GM18907 (cell line): ENCODE measurements at regions not wholly inside any gene's neighbourhood (a gene's known extent, or its start where the extent isn't known, plus 50 kb on each side); places are given as distances from the start of the nearest gene placed in this dataset.

Source experiments
- ATAC-seq: cut with Tn5 transposase; IDR thresholded peaks from one replicate; pipeline ENCODE4 v1.9.1; 2021; ENCODE audit warnings: mild to moderate bottlenecking, moderate library complexity; ENCODE audit not compliant: unreplicated experiment

DNA sequence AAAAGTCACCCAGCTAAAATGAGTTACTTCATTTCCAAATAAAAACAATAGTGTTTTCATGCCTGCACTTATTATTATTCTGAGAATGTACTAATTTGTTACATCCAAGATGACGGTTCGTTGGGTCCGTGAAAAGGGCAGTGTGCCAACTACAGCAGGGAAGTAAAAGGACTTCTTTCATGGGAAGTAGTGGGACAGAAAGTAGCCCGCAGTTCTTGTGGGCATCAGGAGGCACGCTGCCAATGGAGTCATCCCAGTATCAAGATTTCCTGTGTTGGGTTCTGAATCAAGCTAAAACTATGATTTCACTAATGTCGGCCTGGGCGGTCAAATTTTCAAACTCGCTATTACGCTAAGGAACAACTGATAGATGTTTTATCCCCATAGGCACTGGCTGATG, 254.5 kb upstream of the SOX2 start:
- ATAC-seq: no peak

GRCh38 chr3:181455276-181455675, 256.4 kb upstream of the SOX2 start:
- no peak for ATAC-seq

DNA sequence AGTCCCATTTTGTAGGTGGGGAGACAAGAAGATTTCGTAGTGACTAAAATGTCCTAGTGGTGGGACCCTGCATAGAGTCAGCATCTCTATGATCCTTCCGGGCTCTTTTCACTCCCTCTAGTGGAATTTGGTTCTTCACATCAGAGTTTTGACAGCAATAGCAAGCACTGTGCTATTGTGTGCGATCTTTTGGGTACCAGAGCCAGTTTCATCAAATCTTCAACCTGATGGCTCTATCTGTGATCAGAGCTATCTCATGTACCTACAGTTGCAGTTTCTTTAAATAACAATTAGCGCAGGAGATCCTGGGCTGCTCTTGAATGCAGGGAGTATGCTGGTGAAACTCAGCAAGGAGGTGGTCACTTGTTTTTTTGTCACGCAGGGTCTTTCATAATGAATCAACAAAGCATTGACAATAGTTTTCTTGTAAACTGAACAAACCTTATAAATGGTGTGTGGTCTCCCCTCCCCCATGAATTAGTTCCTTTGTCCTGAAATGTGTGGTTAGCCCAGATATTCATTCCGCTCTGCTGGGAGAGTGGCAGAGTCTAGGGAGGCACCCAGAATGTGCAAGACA, 257.2 kb upstream of the SOX2 start:
- ATAC-seq: no peak

DNA sequence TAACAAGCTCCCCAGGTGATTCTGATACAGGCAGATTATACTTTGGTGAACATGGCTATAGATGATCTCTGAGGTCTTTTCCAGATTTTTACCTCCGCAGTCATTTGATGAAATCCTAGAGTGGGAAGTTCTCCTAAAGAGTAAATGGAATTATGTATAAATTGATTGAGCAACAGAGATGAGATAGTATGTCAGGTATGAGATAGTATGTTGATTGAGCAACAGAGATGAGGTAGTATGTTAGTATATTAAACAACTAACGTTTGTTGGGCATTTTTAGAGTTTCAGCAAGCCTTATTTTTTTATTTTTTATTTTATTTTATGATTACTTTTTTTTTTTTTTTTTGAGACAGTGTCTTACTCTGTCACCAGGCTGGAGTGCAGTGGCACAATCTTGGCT, 265.0 kb upstream of the SOX2 start:
- ATAC-seq: no peak

GRCh38 chr3:181442066-181442465, 269.7 kb upstream of the SOX2 start:
- ATAC-seq: no peak

DNA sequence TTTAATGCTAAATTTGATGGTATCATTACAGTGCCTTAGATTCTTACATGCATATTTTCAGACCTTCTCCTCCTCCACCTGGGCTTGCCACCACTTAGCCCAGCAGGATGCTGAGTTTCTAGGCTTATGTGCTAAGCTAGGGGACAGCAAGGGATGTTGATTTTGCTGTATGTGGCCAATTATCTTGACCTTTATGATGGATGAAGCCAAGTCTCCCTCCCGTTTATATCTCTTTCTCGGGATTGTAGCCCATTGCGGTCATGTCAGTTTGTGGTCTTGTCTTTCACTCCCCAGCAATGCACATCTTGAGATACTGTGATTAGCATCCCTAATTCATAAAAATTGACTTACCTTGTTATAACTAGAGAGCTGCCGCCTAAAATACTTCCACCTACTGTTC, 278.7 kb upstream of the SOX2 start:
- no peak for ATAC-seq

GRCh38 chr3:181431748-181432147, 280.0 kb upstream of the SOX2 start:
- no peak for ATAC-seq

DNA sequence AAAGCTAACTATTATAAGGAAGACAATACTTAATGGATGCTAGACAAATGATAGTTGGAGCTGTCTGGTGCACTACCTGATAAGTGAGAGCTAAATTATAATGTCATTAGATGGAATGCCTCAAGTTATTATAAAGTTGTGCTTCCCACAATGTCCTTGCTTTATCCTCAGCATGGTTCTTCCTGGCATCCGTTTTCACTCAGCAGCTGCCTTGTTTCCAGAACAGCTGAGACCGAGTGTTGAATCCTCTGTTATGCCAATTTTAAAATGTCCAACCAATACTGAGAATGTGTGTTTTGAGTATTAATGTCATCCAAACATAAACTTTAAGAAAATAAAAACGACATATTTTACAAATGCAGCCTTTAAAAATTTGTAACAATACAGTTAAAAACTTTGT, 286.7 kb upstream of the SOX2 start:
- ATAC-seq: no peak

DNA sequence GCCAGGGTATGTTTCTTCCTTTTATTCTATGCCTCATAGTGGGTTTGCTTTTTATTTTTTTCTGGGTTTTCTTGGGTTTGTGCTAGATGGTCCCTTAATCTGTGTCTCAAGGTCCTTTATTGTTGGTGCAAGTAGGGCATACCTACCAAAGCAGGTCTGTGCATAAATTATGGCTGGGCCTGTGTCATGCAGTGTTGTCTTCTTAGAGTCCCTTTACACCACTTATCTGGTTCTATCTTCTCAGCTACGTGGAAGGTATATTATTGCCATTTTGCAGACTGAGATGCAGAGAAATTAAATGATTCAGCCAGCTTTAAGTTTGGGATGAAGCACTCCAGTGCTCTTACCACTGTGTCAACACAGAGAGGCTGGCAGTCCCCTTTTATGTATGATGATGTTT, 293.5 kb upstream of the SOX2 start:
- no peak for ATAC-seq

- no peak for ATAC-seq
Observed at GRCh38 chr3:181417748-181418147, 294.0 kb upstream of the SOX2 start.

DNA sequence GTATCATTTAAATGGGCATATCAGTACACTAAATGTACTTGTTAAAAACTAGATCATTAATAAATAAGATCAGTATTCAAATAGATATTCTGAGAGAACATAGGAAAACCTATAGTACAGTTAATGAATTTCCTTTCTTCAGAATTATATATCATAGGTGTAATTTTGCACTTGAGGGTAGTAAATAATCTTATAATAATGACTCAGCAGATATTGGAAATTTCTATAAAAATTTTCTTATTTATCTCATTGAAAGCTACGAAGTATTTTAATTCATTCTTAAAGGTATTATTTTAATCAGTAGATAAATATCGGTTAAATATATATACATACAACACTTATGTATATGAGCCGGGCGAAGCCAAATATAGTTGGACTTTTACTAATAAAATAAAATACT, 300.9 kb upstream of the SOX2 start:
- no peak for ATAC-seq

GRCh38 chr3:181403876-181404660, 307.7 kb upstream of the SOX2 start:
- ATAC-seq: no peak

GRCh38 chr3:181402347-181402746, 309.4 kb upstream of the SOX2 start:
- ATAC-seq: no peak

- ATAC-seq: no peak
Observed at GRCh38 chr3:181384970-181385369, 326.8 kb upstream of the SOX2 start.

GRCh38 chr3:181383760-181384159, 328.0 kb upstream of the SOX2 start:
- ATAC-seq: no peak

DNA sequence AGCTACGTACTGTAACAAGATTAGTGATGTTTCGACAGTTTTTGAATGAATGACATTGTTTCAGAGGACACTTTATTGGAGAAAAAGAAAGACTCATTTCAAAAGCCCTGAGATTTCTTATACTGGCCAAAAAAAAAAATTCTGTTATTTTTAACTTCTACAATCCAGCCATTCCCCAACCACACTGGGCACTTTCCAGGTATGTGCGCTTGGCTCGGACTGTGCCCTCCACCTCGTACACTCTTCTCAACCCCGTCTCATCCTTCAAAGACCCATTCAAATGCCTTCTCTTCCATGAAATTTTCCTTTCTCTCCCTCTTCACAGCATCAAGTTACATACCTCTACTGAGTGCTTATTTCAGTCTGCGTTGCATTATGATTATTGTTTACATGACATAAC, 328.5 kb upstream of the SOX2 start:
- no peak for ATAC-seq

DNA sequence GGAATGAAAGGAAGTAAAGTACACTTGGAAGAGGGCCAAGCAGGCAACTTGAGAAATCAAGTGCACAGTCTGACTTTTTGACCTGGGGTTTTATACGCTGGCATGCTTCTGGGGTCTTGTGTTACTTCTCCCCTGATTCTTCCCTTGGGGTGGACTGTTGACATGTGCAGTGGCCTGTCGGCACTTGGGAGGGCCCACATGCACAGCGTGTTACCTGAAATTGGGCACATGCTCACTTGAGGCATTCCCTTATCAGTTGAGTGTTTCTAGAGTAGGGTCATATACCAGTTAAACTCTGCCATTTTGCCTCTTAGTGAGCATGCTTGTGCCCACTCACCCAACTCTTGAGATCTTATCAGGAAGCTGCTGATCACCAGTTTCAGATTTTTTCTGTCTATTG, 329.1 kb upstream of the SOX2 start:
- ATAC-seq: no peak

DNA sequence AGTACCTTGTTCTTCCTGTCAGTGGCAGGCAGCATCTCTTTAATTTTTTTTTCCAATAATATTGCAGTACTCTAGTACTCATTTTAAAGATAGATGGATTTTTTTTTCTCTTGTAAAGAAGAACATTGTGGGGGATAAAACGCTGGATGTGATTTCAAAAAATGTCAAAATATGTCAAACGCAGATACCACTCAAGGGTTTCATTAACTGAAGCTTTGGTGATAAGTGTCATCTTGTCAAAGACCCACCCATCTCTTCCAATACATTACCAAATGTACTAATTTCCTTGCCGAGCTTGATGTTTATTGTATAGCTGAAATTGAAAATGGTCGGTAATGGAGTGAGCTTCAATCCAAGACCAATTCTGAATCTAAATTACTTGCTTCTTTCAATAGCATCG, 332.4 kb upstream of the SOX2 start:
- ATAC-seq: no peak

DNA sequence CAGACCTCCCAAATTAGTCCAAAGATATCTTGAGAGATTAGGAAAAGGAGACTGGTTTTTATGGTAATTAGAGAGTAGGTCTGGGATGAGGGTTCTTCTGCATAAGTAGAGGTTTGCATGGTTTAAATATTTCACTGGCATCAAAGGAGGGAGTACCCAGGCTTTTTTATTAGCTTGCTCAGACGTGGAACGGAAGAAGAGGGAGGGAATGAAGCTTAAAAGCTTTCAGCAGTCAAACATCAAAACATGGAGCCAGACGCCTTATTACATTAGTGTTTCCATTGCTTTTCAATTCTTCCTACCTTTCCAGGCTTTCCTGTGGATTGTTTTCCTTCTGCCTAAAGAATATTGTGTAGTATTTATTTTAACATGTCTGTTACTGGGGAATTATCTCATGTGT, 342.1 kb upstream of the SOX2 start:
- ATAC-seq: no peak

DNA sequence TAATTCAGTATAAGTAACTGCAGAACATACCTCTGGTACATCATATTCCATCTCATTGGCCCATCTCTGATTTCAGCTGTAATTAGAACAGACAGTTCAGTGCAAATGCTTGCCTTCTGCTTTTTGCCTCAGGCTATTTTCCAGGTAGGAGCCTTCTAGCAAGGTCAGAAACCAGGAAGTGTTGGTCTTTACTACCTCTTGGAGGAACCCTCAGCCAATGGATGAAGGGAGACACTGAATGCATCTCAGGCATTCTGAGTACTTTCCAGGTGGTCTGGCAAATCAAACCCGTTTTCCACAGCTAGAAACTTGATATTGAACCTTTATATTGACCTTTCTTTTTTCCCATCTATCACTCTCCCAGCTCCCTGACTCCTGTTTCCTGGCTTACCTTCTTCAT, 348.5 kb upstream of the SOX2 start:
- no peak for ATAC-seq

GRCh38 chr3:181362378-181362777, 349.3 kb upstream of the SOX2 start:
- no peak for ATAC-seq

- ATAC-seq: peak; percentile 65
Observed at GRCh38 chr3:181358562-181358961, 353.2 kb upstream of the SOX2 start.

GRCh38 chr3:181358060-181358459, 353.7 kb upstream of the SOX2 start:
- ATAC-seq: no peak
